ENCODE measurements at regions not wholly inside any gene's neighbourhood (a gene's known extent, or its start where the extent isn't known, plus 50 kb on each side); places are given as distances from the start of the nearest gene placed in this dataset.
"Not testable (repeated sequence)": the region's sequence is repeated elsewhere in the genome, so short reads cannot be mapped to it uniquely, and the experiment has no call there.

- no peak for DNase-seq (ENCODE audit: low spot score)
- intact Hi-C loops (cut with DNase I): no loop called here
These were observed 923.0 kb downstream of the DIPK2A start for GRCh38 chr3:144894576-144894975.

- intact Hi-C loops (cut with DNase I): no loop called here
- no peak for DNase-seq (ENCODE audit: low spot score)
These were observed 928.7 kb downstream of the DIPK2A start for GRCh38 chr3:144900366-144900765.

- intact Hi-C loops (cut with DNase I); DNase-seq (ENCODE audit: low spot score): not testable (repeated sequence)
These were observed 936.0 kb downstream of the DIPK2A start for GRCh38 chr3:144907581-144907980.

- no peak for DNase-seq (ENCODE audit: low spot score)
- intact Hi-C loops (cut with DNase I): no loop called here
These were observed 941.3 kb downstream of the DIPK2A start for GRCh38 chr3:144912968-144913367.

GRCh38 chr3:144915202-144915601 is 943.6 kb downstream of the DIPK2A start:
- intact Hi-C loops (cut with DNase I): no loop called here
- no peak for DNase-seq (ENCODE audit: low spot score)

- no peak for DNase-seq (ENCODE audit: low spot score)
- intact Hi-C loops (cut with DNase I): no loop called here
These were observed 950.1 kb downstream of the DIPK2A start for GRCh38 chr3:144921710-144922109.

- intact Hi-C loops (cut with DNase I): no loop called here
- no peak for DNase-seq (ENCODE audit: low spot score)
These were observed 951.6 kb downstream of the DIPK2A start for GRCh38 chr3:144923046-144923775.

GRCh38 chr3:144930431-144930830 is 958.8 kb downstream of the DIPK2A start:
- intact Hi-C loops (cut with DNase I): no loop called here
- DNase-seq (ENCODE audit: low spot score): no peak

GRCh38 chr3:144931590-144931989 is 960.0 kb downstream of the DIPK2A start:
- intact Hi-C loops (cut with DNase I): no loop called here
- DNase-seq (ENCODE audit: low spot score): no peak

GRCh38 chr3:144942093-144942837 is 970.6 kb downstream of the DIPK2A start:
- no peak for DNase-seq (ENCODE audit: low spot score)
- intact Hi-C loops (cut with DNase I): no loop called here

GRCh38 chr3:144942838-144943197 is 971.2 kb downstream of the DIPK2A start:
- DNase-seq (ENCODE audit: low spot score): no peak
- intact Hi-C loops (cut with DNase I): no loop called here

- DNase-seq (ENCODE audit: low spot score): no peak
- intact Hi-C loops (cut with DNase I): no loop called here
These were observed 976.3 kb downstream of the DIPK2A start for GRCh38 chr3:144947895-144948294.

- intact Hi-C loops (cut with DNase I): no loop called here
- no peak for DNase-seq (ENCODE audit: low spot score)
These were observed 977.1 kb downstream of the DIPK2A start for GRCh38 chr3:144948711-144949110.

GRCh38 chr3:144953959-144954358 is 982.3 kb downstream of the DIPK2A start:
- intact Hi-C loops (cut with DNase I): no loop called here
- DNase-seq (ENCODE audit: low spot score): no peak

GRCh38 chr3:144957398-144958101 is 985.9 kb downstream of the DIPK2A start:
- DNase-seq (ENCODE audit: low spot score): no peak
- intact Hi-C loops (cut with DNase I): no loop called here

GRCh38 chr3:144963810-144964209 is 992.2 kb downstream of the DIPK2A start:
- no peak for DNase-seq (ENCODE audit: low spot score)
- intact Hi-C loops (cut with DNase I): no loop called here

GRCh38 chr3:144966560-144966959 is 994.9 kb downstream of the DIPK2A start:
- intact Hi-C loops (cut with DNase I): no loop called here
- no peak for DNase-seq (ENCODE audit: low spot score)

GRCh38 chr3:144968750-144969350 is 997.2 kb downstream of the DIPK2A start:
- no peak for DNase-seq (ENCODE audit: low spot score)
- intact Hi-C loops (cut with DNase I): no loop called here

- intact Hi-C loops (cut with DNase I); DNase-seq (ENCODE audit: low spot score): not testable (repeated sequence)
These were observed 1012.9 kb downstream of the DIPK2A start for GRCh38 chr3:144984481-144984880.

GRCh38 chr3:144989807-144990206 is 1018.2 kb downstream of the DIPK2A start:
- DNase-seq (ENCODE audit: low spot score): no peak
- intact Hi-C loops (cut with DNase I): no loop called here

Measured in cardiac septum (tissue), 1 donor.